NCI-H82 treated with DMSO at 0.1 percent for 48 hours (cell line): ENCODE measurements at regions not wholly inside any gene's neighbourhood (a gene's known extent, or its start where the extent isn't known, plus 50 kb on each side); places are given as distances from the start of the nearest gene placed in this dataset.
"Not testable (repeated sequence)": the region's sequence is repeated elsewhere in the genome, so short reads cannot be mapped to it uniquely, and the experiment has no call there.

ENCODE experiments used
- DNase-seq: peaks from one replicate; lab custom pipeline; 2025; ENCODE audit not compliant: unreplicated experiment; lab: John Stamatoyannopoulos, UW

GRCh38 chr7:114084472-114085312, 165.9 kb upstream of the PPP1R3A start:
- no peak for DNase-seq

GRCh38 chr7:114084002-114084471, 165.2 kb upstream of the PPP1R3A start:
- no peak for DNase-seq

GRCh38 chr7:114083166-114084001, 164.6 kb upstream of the PPP1R3A start:
- no peak for DNase-seq

- no peak for DNase-seq
These were observed 163.9 kb upstream of the PPP1R3A start for GRCh38 chr7:114082642-114083165.

- peak; percentile 39 for DNase-seq
These were observed 163.0 kb upstream of the PPP1R3A start for GRCh38 chr7:114081606-114082425.

GRCh38 chr7:114077158-114077524, 158.3 kb upstream of the PPP1R3A start:
- not testable (repeated sequence) for DNase-seq

- DNase-seq: not testable (repeated sequence)
These were observed 157.8 kb upstream of the PPP1R3A start for GRCh38 chr7:114076392-114077157.

GRCh38 chr7:114073701-114074100, 154.9 kb upstream of the PPP1R3A start:
- DNase-seq: no peak

- no peak for DNase-seq
These were observed 151.4 kb upstream of the PPP1R3A start for GRCh38 chr7:114070246-114070645.

- DNase-seq: no peak
These were observed 144.0 kb upstream of the PPP1R3A start for GRCh38 chr7:114062810-114063209.

GRCh38 chr7:114051871-114052331, 133.1 kb upstream of the PPP1R3A start:
- DNase-seq: no peak

- no peak for DNase-seq
These were observed 131.8 kb upstream of the PPP1R3A start for GRCh38 chr7:114050571-114050970.

GRCh38 chr7:114048386-114049235, 129.8 kb upstream of the PPP1R3A start:
- no peak for DNase-seq

GRCh38 chr7:114047889-114048288, 129.1 kb upstream of the PPP1R3A start:
- no peak for DNase-seq

- DNase-seq: no peak
These were observed 114.7 kb upstream of the PPP1R3A start for GRCh38 chr7:114033475-114033874.

- DNase-seq: peak; percentile 30
These were observed 107.8 kb upstream of the PPP1R3A start for GRCh38 chr7:114026486-114027089.

- DNase-seq: no peak
These were observed 102.3 kb upstream of the PPP1R3A start for GRCh38 chr7:114021135-114021534.

GRCh38 chr7:114008696-114009095, 89.9 kb upstream of the PPP1R3A start:
- no peak for DNase-seq

GRCh38 chr7:114007386-114007785, 88.6 kb upstream of the PPP1R3A start:
- DNase-seq: no peak
